Mesodermal cell (in vitro differentiated cells): ENCODE measurements at regions not wholly inside any gene's neighbourhood (a gene's known extent, or its start where the extent isn't known, plus 50 kb on each side); places are given as distances from the start of the nearest gene placed in this dataset.

ENCODE experiments used
- H3K27ac ChIP-seq: 2 replicates; pipeline ENCODE4 v1.7.0; 2013; ENCODE audit warnings: mild to moderate bottlenecking, low read depth, low read length, moderate library complexity; ENCODE audit not compliant: severe bottlenecking
- H3K36me3 ChIP-seq: 2 replicates; pipeline ENCODE4 v1.7.1; 2013; ENCODE audit warnings: mild to moderate bottlenecking, low read length, moderate library complexity; ENCODE audit not compliant: control insufficient read depth, insufficient read depth
- H3K4me1 ChIP-seq: one replicate; pipeline ENCODE4 v1.7.1; 2013; ENCODE audit warnings: mild to moderate bottlenecking, low read length; ENCODE audit not compliant: insufficient read depth, control insufficient read depth, poor library complexity, severe bottlenecking
- H3K4me3 ChIP-seq: 2 replicates; pipeline ENCODE4 v1.7.0; 2013; ENCODE audit warnings: low read length, control low read depth, mild to moderate bottlenecking; ENCODE audit not compliant: insufficient read depth, poor library complexity, severe bottlenecking; ENCODE audit errors: extremely low read depth
- H3K9me3 ChIP-seq: 2 replicates; pipeline ENCODE4 v1.7.1; 2013; ENCODE audit warnings: mild to moderate bottlenecking, low read length, moderate library complexity; ENCODE audit not compliant: control insufficient read depth
- WGBS, 2 experiments: methylation state at CpG; one replicate each; pipeline ENCODE4 v1.1.5; 2013; ENCODE audit warnings: missing lambda C conversion rate in 2 of 2; ENCODE audit not compliant: insufficient coverage in 2 of 2; 5-methylcytosine and 5-hydroxymethylcytosine counted together

DNA sequence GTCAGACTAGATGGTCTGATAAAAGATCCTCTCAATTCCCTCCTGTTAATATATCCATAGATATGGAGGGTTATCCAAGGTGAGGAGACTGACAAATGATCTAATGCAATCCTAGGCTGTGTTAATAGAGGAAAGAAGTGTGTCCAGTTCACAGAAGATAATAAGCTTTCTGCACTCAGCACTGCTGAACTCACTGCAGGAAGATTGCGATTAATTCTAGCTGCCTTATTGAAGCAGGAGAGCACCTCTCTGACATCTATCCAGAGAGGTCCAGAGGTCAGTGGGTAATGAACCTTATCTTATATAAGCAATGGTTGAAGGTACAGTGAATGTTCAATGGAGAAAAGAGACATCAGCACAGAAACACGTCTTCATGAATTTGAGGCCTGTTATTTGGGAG, 75.9 kb upstream of the SLC10A2 start:
- no peaks in the 10 kb centered on the region for H3K9me3 ChIP-seq
- no peaks in the 10 kb centered on the region for H3K4me1 ChIP-seq
- 80 to 83% methylated on average over 2 of the region's 2 CpGs for WGBS, 2 experiments
- no peak overlapping the region for H3K4me3 ChIP-seq
- no peaks in the 10 kb centered on the region for H3K36me3 ChIP-seq
- no peak overlapping the region for H3K27ac ChIP-seq

DNA sequence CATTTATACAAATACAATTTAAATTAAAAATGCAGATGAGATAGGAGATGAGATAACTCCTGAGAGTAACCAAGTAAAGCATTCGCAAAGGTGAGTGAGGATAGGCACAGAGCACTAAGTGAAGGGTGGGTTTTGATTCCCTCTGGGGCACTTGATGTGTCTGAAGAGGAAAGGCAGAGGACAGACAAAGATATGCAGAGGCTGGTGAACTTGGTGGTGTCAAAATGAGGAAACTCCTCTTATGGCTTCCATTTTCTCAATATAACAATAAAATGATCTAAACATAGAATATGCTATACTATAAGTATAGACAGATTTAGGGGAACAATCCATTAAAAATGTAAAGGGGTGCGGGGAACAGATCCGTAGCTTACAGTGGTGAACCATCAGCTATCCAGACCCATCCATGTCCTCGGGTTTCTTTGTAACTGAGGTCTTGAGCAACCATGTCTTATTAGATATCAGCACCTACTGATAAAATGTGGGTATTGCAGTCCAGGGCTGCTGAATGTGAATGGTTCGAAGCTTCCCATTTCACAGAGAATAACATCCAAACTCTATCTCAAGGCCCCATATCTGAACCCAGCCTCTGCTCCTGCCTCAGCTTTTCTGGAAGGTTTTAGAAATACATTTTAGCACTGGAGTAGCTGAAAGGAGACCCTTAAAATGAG, 73.9 kb upstream of the SLC10A2 start:
- WGBS, 2 experiments: 89 to 100% methylated on average over 1 of the region's 5 CpGs
- no peaks in the 10 kb centered on the region for H3K4me1 ChIP-seq

DNA sequence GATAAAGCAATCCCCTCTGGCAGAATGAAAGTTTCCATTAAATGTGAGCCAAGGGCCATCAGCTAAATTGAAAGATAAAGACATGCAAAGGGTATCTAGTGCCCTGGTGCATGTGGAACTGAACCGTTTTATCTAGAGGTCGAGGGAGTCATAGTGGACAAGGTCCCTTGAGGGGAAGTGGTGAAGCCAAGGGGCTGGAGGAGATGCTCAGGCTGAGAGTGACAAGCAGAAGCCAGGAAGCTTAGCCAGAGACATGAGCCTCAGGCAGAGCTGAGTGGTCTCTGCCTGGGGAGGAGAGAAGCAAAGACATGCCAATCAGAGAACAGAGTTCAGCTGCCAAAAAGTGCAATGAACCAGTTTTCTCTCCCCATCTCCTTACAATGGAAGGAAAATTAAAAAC, 68.1 kb upstream of the SLC10A2 start:
- Histone ChIP-seq H3K4me1 (no peaks in the 10 kb centered on the region), H3K9me3 (no peaks in the 10 kb centered on the region), H3K4me3 (no peak overlapping the region), H3K36me3 (no peaks in the 10 kb centered on the region), H3K27ac (no peak overlapping the region)
- 96 to 100% methylated on average over 1 to 2 of the region's 2 CpGs for WGBS, 2 experiments

More for the DNA sequence above, 73.9 kb upstream of the SLC10A2 start:
- Histone ChIP-seq H3K4me3 (no peak overlapping the region), H3K27ac (no peak overlapping the region), H3K36me3 (no peaks in the 10 kb centered on the region), H3K9me3 (no peaks in the 10 kb centered on the region)

DNA sequence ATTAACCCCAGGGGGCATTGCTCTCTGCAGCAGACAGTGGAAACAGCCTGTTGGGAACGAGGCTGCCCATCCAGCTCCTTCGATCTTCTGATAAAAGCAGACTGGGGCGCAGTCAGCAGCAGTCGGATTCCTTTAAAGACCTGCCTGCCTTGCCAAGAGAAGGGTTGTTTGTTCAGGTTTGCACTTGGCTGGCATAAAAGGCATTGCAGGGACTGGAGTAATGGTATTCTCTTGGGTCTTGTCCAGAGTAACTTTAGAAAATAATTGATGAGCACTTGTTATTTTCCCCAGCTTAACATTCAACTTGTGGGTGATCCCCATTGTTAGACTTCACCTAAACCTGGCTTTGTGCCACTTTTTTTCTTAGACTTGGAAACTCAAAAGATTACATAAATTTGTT, 67.3 kb upstream of the SLC10A2 start:
- Histone ChIP-seq H3K4me1 (no peaks in the 10 kb centered on the region), H3K36me3 (no peaks in the 10 kb centered on the region), H3K9me3 (no peaks in the 10 kb centered on the region), H3K4me3 (no peak overlapping the region), H3K27ac (no peak overlapping the region)
- WGBS, 2 experiments: 70% methylated on average over 2 of the region's 4 CpGs; no CpG with 5 or more reads in 1 of the 2 experiments

DNA sequence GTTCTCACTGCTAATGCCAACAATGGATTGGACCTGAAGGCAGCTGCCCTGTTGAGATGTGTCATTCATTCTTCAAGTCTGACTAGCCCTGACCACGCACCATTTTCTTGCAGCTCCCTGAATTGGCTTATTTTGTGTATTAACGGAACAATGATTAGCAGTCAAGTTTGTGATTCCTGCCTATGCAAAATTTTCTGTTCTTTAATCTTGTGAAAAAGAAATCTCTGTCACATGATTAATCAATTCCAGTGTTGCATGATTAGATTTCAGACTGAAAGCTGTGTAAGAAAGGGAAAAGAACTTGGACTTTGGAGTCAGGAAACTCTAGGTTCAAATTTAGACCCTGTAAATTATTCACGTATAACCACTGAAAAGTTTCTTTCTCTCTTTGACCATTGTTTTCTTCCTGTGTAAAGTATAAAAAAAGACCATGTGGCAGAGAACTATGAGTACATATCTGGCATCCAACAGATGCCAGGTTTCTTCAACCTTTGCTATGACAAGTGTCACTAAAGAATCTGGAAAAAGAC, 64.5 kb upstream of the SLC10A2 start:
- no peak overlapping the region for H3K27ac ChIP-seq
- no peak overlapping the region for H3K4me3 ChIP-seq
- H3K4me1 ChIP-seq: no peaks in the 10 kb centered on the region
- WGBS, 2 experiments: 83% methylated on average over 2 of the region's 3 CpGs; no CpG with 5 or more reads in 1 of the 2 experiments
- H3K9me3 ChIP-seq: no peaks in the 10 kb centered on the region
- no peaks in the 10 kb centered on the region for H3K36me3 ChIP-seq

DNA sequence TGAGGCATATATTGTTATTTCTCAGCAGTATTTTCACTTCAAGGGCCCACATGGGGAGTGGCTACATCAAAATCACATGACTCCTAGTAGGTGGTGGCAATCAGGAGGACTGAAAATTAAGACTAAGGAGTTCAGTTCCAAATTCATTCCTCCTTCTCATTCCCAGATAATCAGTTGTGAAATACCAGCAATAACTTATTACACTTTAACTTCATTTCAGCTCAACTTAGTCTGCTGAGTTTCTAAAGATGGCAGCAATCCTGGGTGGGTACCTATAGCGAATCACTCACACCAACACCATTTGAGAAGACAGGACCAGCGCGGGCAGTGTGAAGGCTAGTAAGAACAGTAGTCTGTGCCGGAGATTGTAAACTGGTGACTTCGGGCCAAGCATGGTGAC, 63.9 kb upstream of the SLC10A2 start:
- H3K4me1 ChIP-seq: no peaks in the 10 kb centered on the region
- no peaks in the 10 kb centered on the region for H3K9me3 ChIP-seq
- no peak overlapping the region for H3K27ac ChIP-seq
- 91 to 97% methylated on average over 4 to 5 of the region's 5 CpGs for WGBS, 2 experiments
- no peaks in the 10 kb centered on the region for H3K36me3 ChIP-seq
- H3K4me3 ChIP-seq: no peak overlapping the region
